ENCODE measurements at regions not wholly inside any gene's neighbourhood (a gene's known extent, or its start where the extent isn't known, plus 50 kb on each side); places are given as distances from the start of the nearest gene placed in this dataset.

GRCh38 chr6:165229216-165229615, 80.2 kb downstream of the C6orf118 start:
- no peak for DNase-seq

- no peak for DNase-seq
These were observed 81.6 kb downstream of the C6orf118 start for GRCh38 chr6:165227644-165228329.

- DNase-seq: no peak
These were observed 85.7 kb downstream of the C6orf118 start for GRCh38 chr6:165223736-165224135.

GRCh38 chr6:165223101-165223500, 86.3 kb downstream of the C6orf118 start:
- no peak for DNase-seq

GRCh38 chr6:165222315-165223025, 86.9 kb downstream of the C6orf118 start:
- no peak for DNase-seq

- no peak for DNase-seq
These were observed 89.4 kb downstream of the C6orf118 start for GRCh38 chr6:165220045-165220444.

- DNase-seq: no peak
These were observed 89.8 kb downstream of the C6orf118 start for GRCh38 chr6:165219629-165220028.

GRCh38 chr6:165218829-165219228, 90.6 kb downstream of the C6orf118 start:
- no peak for DNase-seq

GRCh38 chr6:165206798-165207197, 102.6 kb downstream of the C6orf118 start:
- DNase-seq: no peak

- no peak for DNase-seq
These were observed 103.8 kb downstream of the C6orf118 start for GRCh38 chr6:165205632-165206031.

GRCh38 chr6:165204807-165205545, 104.4 kb downstream of the C6orf118 start:
- DNase-seq: no peak

GRCh38 chr6:165200178-165200577, 109.2 kb downstream of the C6orf118 start:
- no peak for DNase-seq

- DNase-seq: no peak
These were observed 117.9 kb downstream of the C6orf118 start for GRCh38 chr6:165191461-165191860.

- DNase-seq: no peak
These were observed 122.8 kb downstream of the C6orf118 start for GRCh38 chr6:165186441-165187205.

GRCh38 chr6:165186041-165186440, 123.4 kb downstream of the C6orf118 start:
- DNase-seq: no peak

- no peak for DNase-seq
These were observed 125.0 kb downstream of the C6orf118 start for GRCh38 chr6:165184192-165184979.

GRCh38 chr6:165183496-165184140, 125.8 kb downstream of the C6orf118 start:
- DNase-seq: no peak

- no peak for DNase-seq
These were observed 126.3 kb downstream of the C6orf118 start for GRCh38 chr6:165183071-165183470.

GRCh38 chr6:165181951-165182414, 127.4 kb downstream of the C6orf118 start:
- no peak for DNase-seq

GRCh38 chr6:165178056-165178455, 131.3 kb downstream of the C6orf118 start:
- no peak for DNase-seq

- DNase-seq: no peak
These were observed 135.9 kb downstream of the C6orf118 start for GRCh38 chr6:165173484-165173883.

- no peak for DNase-seq
These were observed 141.5 kb downstream of the C6orf118 start for GRCh38 chr6:165167861-165168260.
